SJSA1 (cell line): ENCODE measurements at regions not wholly inside any gene's neighbourhood (a gene's known extent, or its start where the extent isn't known, plus 50 kb on each side); places are given as distances from the start of the nearest gene placed in this dataset.
A peak's percentile ranks its signal among the peaks of the same experiment; 100 is the strongest.

Experiments used
- DNase-seq, 2 experiments: peaks; one replicate each; pipeline ENCODE4 v3.0.0-alpha.2; 2015 to 2020; ENCODE audit warnings: low spot score in 2 of 2, low read depth in 1 of 2
- H3K27ac ChIP-seq: fragments of 250-450 bp; sonication (Bioruptor Pico); 2 replicates; pipeline ENCODE4 v1.5.1; 2020; ENCODE audit warnings: mild to moderate bottlenecking, moderate library complexity
- H3K27me3 ChIP-seq: fragments of 250-450 bp; sonication (Bioruptor Pico); replicated peaks from 2 replicates; pipeline ENCODE4 v1.5.1; 2020; ENCODE audit warnings: mild to moderate bottlenecking, moderate library complexity
- H3K36me3 ChIP-seq: fragments of 250-450 bp; sonication (Bioruptor Pico); 2 replicates; pipeline ENCODE4 v1.5.1; 2020; ENCODE audit warnings: mild to moderate bottlenecking
- H3K4me1 ChIP-seq: fragments of 250-450 bp; sonication (Bioruptor Pico); replicated peaks from 2 replicates; pipeline ENCODE4 v1.6.1; 2021; ENCODE audit warnings: mild to moderate bottlenecking
- H3K4me3 ChIP-seq: fragments of 250-450 bp; sonication (Bioruptor Pico); 2 replicates; pipeline ENCODE4 v1.5.1; 2020; ENCODE audit warnings: mild to moderate bottlenecking
- H3K9me3 ChIP-seq: fragments of 250-450 bp; sonication (Bioruptor Pico); replicated peaks from 2 replicates; pipeline ENCODE4 v1.5.1; 2020; ENCODE audit warnings: mild to moderate bottlenecking

DNA sequence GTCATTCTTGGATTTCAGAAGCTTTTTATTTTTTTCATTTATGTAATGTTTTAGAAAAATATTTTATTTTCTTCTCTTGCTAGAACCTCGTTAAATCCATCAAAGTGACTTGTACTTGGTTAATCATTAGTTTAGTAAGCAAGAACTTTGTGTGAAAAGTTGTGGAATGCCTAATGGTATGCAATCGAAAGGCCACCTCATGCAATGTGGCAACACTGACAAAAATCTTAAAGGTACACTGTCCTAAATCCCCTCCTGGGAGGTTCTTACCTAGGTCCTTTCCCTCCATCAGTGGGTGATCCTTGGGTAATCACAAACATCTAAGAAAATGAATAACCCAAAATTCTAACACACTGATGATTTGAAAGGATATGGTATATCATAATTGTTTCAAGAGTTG is 304.2 kb downstream of the DNAH5 start:
- Histone ChIP-seq H3K27me3 (no peaks in the 10 kb centered on the region), H3K4me3 (no peak overlapping the region), H3K36me3 (no peaks in the 10 kb centered on the region), H3K27ac (no peak overlapping the region), H3K9me3 (no peaks in the 10 kb centered on the region), H3K4me1 (no peaks in the 10 kb centered on the region)
- no peak for DNase-seq

GRCh38 chr5:13632676-13633075 is 311.8 kb downstream of the DNAH5 start:
- Histone ChIP-seq H3K4me3 (no peak overlapping the region), H3K4me1 (no peaks in the 10 kb centered on the region), H3K9me3 (no peaks in the 10 kb centered on the region), H3K27me3 (no peaks in the 10 kb centered on the region), H3K36me3 (no peaks in the 10 kb centered on the region), H3K27ac (no peak overlapping the region)
- DNase-seq: no peak

DNA sequence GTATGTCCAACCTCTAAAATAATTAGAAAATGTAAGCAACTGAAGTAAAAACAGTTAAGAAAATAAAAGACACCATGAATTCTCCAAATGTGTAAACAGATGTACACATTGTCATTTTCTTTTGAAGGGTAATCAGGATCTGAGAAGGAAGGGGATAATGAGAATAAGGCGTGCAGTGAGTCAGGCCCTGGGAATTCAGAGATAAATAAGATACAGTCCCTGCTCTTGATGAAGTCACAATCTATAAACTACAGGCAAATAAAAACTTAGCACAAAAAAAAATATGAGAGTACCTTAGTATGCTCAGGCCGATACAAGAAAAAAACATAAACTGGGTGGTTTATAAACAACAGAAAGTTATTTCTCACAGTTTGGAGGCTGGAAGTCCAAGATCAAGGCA is 315.3 kb downstream of the DNAH5 start:
- Histone ChIP-seq H3K27me3 (no peaks in the 10 kb centered on the region), H3K36me3 (no peaks in the 10 kb centered on the region), H3K4me3 (no peak overlapping the region), H3K27ac (no peak overlapping the region), H3K9me3 (no peaks in the 10 kb centered on the region), H3K4me1 (no peaks in the 10 kb centered on the region)
- DNase-seq: no peak

GRCh38 chr5:13627673-13628454 is 316.6 kb downstream of the DNAH5 start:
- H3K27me3 ChIP-seq: no peaks in the 10 kb centered on the region
- H3K4me1 ChIP-seq: no peaks in the 10 kb centered on the region
- no peak overlapping the region for H3K27ac ChIP-seq
- no peak overlapping the region for H3K4me3 ChIP-seq
- no peak for DNase-seq
- no peaks in the 10 kb centered on the region for H3K9me3 ChIP-seq
- H3K36me3 ChIP-seq: no peaks in the 10 kb centered on the region

DNA sequence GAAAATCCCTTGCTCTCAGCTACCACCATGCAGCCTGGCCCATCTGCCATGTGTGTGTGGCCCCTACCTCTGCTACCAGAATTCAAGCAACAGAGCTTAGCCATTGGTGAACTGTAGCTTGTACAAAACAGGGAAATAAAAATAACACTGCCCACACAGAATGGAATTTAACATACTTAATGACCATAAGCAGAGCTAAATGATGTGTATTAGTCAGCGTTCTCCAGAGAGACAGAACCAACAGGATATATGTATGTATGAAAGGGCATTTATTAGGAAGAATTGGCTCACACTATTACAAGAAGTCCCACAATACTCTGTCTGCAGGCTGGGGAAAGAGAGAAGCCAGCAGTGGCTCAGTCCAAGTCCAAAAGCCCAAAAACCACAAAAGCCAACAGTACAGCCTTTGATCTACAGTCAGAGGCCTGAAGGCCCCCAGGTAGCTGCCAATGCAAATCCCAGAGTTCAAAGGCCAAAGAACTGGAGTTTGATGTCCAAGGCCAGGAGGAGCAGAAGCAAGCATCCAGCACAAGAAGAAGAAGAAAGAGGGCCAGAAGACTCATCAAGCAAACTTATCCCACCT is 318.8 kb downstream of the DNAH5 start:
- H3K4me1 ChIP-seq: no peaks in the 10 kb centered on the region
- no peak for DNase-seq
- H3K4me3 ChIP-seq: no peak overlapping the region
- no peaks in the 10 kb centered on the region for H3K27me3 ChIP-seq
- no peaks in the 10 kb centered on the region for H3K36me3 ChIP-seq
- H3K27ac ChIP-seq: no peak overlapping the region
- no peaks in the 10 kb centered on the region for H3K9me3 ChIP-seq

DNA sequence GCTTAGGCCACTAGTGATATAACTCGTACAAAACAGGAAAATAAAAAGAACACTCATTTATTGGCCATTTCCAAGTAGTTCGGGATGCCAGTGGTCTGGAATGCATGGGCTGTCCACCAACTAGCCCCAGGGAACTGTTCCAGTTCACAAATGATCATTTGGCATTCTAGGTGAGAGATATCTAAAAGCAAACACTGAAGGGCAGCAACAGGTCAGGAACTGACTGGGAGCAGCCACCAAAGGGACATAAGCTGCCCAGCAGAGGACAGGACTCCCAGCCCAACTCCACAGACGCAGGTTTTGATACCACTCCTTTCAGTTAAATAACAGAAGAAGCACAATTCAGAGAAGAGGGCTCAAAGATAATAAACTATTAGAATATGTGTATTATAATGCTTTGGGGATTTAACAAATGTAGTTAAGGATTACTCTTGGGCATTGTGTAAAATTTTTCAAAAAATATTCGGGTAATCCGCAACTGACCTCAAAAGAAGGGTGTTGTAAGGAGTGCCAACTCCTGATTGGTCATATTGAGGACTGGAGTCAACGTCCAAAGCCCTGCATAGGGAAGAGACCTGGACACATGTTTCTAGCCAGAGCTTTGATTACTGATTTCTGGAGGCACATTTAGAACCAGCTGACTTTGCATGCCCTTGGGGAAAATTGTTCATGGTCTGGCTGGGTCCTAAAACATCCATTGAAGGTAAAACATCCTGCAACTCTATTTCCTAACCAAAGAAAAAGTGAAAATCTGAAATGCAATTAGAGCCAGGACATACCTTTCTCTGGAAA is 320.0 kb downstream of the DNAH5 start:
- Histone ChIP-seq H3K27ac (no peak overlapping the region), H3K4me3 (no peak overlapping the region), H3K9me3 (no peaks in the 10 kb centered on the region), H3K36me3 (no peaks in the 10 kb centered on the region), H3K4me1 (no peaks in the 10 kb centered on the region), H3K27me3 (no peaks in the 10 kb centered on the region)
- no peak for DNase-seq

DNA sequence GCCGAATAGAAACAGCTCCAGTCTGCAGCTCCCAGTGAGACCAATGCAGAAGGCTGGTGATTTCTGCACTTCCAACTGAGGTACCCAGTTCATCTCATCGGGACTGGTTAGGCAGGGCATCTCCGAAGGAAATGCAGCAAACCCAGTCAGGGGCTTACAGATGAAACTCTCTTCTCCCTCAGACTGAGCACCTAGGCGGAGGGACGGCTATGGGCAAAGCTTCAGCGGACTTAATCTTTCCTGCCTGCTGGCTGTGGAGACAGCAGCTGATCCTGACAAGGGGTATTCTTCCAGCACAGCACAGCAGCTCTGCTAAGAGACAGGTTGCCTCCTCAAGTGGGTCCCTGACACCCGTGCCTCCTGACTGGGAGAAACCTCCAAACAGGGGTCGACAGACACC is 330.9 kb downstream of the DNAH5 start:
- Histone ChIP-seq H3K27ac (no peak overlapping the region), H3K9me3 (no peaks in the 10 kb centered on the region), H3K36me3 (no peaks in the 10 kb centered on the region), H3K4me1 (no peaks in the 10 kb centered on the region), H3K4me3 (no peak overlapping the region), H3K27me3 (no peaks in the 10 kb centered on the region)
- no peak for DNase-seq

- Histone ChIP-seq H3K36me3 (no peaks in the 10 kb centered on the region), H3K27ac (no peak overlapping the region), H3K9me3 (no peaks in the 10 kb centered on the region), H3K4me1 (no peaks in the 10 kb centered on the region), H3K27me3 (no peaks in the 10 kb centered on the region), H3K4me3 (no peak overlapping the region)
- no peak for DNase-seq
Measured at GRCh38 chr5:13611604-13612003, 332.9 kb downstream of the DNAH5 start.

DNA sequence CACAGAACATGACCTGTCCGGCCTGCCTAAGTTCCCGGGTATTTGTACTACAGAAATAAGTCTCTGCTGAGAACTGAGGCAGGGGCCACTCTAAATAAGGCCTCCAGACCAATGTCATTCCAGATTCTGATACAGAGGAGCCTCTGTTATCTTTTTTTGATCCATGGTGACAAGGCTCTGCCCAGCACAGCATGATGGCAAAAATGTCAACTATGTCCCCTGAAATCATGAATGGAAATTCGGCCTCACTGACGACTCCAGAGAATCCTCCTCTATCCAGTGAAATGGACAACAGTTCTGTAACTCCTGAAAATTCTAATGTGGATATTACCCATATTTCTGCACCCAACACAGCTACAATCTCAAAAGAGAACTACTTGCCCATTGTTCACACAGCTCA is 335.0 kb downstream of the DNAH5 start:
- H3K9me3 ChIP-seq: no peaks in the 10 kb centered on the region
- H3K4me1 ChIP-seq: no peaks in the 10 kb centered on the region
- H3K27me3 ChIP-seq: no peaks in the 10 kb centered on the region
- H3K27ac ChIP-seq: no peak overlapping the region
- H3K4me3 ChIP-seq: no peak overlapping the region
- H3K36me3 ChIP-seq: no peaks in the 10 kb centered on the region
- DNase-seq: no peak

DNA sequence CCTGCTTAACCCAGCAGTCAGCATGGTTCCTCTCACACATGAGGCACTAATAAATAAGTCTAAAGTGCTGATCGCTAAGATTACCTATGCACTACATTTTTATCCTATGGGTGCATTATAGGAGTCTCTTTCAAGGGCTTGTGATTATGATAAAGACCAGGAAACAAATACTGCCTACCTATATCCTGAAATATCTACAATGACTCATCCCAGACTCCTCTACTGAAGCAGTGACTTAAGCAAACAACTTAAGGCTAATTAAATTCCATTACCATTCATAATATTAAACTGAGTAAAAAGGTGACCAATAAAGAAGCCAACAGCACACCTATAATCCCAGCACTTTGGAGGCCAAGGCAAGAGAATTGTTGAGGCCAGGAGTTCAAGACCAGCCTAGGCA is 338.4 kb downstream of the DNAH5 start:
- Histone ChIP-seq H3K36me3 (no peaks in the 10 kb centered on the region), H3K4me1 (no peaks in the 10 kb centered on the region; the same call in 1 of the 2 replicates), H3K27me3 (no peaks in the 10 kb centered on the region), H3K9me3 (no peaks in the 10 kb centered on the region), H3K27ac (no peak overlapping the region), H3K4me3 (no peak overlapping the region)
- DNase-seq: no peak

GRCh38 chr5:13601112-13601511 is 343.4 kb downstream of the DNAH5 start:
- H3K4me1 ChIP-seq: no peaks in the 10 kb centered on the region; the same call in 1 of the 2 replicates
- no peaks in the 10 kb centered on the region for H3K27me3 ChIP-seq
- no peaks in the 10 kb centered on the region for H3K36me3 ChIP-seq
- no peak overlapping the region for H3K27ac ChIP-seq
- DNase-seq: no peak
- H3K9me3 ChIP-seq: no peaks in the 10 kb centered on the region; the same call in 1 of the 2 replicates
- no peak overlapping the region for H3K4me3 ChIP-seq

- no peak for DNase-seq
- Histone ChIP-seq H3K27ac (no peak overlapping the region), H3K4me1 (peaks cover 3% of the 10 kb centered on the region; the same call in 1 of the 2 replicates), H3K4me3 (no peak overlapping the region), H3K36me3 (no peaks in the 10 kb centered on the region), H3K27me3 (no peaks in the 10 kb centered on the region), H3K9me3 (no peaks in the 10 kb centered on the region; the same call in 1 of the 2 replicates)
Measured at GRCh38 chr5:13595978-13596377, 348.5 kb downstream of the DNAH5 start.

GRCh38 chr5:13591621-13592020 is 352.9 kb downstream of the DNAH5 start:
- DNase-seq: peak in 1 of 2 experiments; percentile 6
- Histone ChIP-seq H3K36me3 (no peaks in the 10 kb centered on the region), H3K4me1 (0 out of 2 replicates have a peak, but pooled peaks cover 3% of the 10 kb centered on the region), H3K27me3 (no peaks in the 10 kb centered on the region), H3K9me3 (no peaks in the 10 kb centered on the region), H3K4me3 (no peak overlapping the region), H3K27ac (no peak overlapping the region)

GRCh38 chr5:13585324-13585723 is 359.2 kb downstream of the DNAH5 start:
- H3K27ac ChIP-seq: no peak overlapping the region
- H3K4me1 ChIP-seq: no peaks in the 10 kb centered on the region
- H3K9me3 ChIP-seq: no peaks in the 10 kb centered on the region
- no peaks in the 10 kb centered on the region for H3K27me3 ChIP-seq
- no peak for DNase-seq
- no peaks in the 10 kb centered on the region for H3K36me3 ChIP-seq
- no peak overlapping the region for H3K4me3 ChIP-seq
